Liver (tissue), 8 donors: ENCODE measurements at regions not wholly inside any gene's neighbourhood (a gene's known extent, or its start where the extent isn't known, plus 50 kb on each side); places are given as distances from the start of the nearest gene placed in this dataset.
A peak's percentile ranks its signal among the peaks of the same experiment; 100 is the strongest.

Experiments used
- DNase-seq: peaks from one replicate; pipeline ENCODE4 v3.0.0-alpha.2; 2017; ENCODE audit warnings: low spot score
- H3K27ac ChIP-seq, 2 donors: one replicate each; pipeline ENCODE4 v1.7.0; 2013; ENCODE audit warnings: inconsistent platforms in 2 of 2, low read length in 2 of 2, control low read depth in 1 of 2, low read depth in 1 of 2, mild to moderate bottlenecking in 1 of 2
- H3K27me3 ChIP-seq, 4 donors: one replicate each; pipeline versions ENCODE4 v1.6.1 to v1.7.0; 2013; ENCODE audit warnings: low read length in 3 of 4, inconsistent platforms in 1 of 4, mild to moderate bottlenecking in 1 of 4, moderate library complexity in 1 of 4; ENCODE audit not compliant: control insufficient read depth in 4 of 4, insufficient read depth in 4 of 4
- H3K36me3 ChIP-seq, 4 donors: one replicate each; pipeline versions ENCODE4 v1.6.1 to v1.7.0; 2013; ENCODE audit warnings: low read length in 3 of 4, mild to moderate bottlenecking in 3 of 4, low read depth in 1 of 4, moderate library complexity in 1 of 4; ENCODE audit not compliant: control insufficient read depth in 4 of 4, insufficient read depth in 3 of 4
- H3K4me1 ChIP-seq, 4 donors: one replicate each; pipeline versions ENCODE4 v1.6.1 to v1.7.0; 2013; ENCODE audit warnings: low read length in 3 of 4, mild to moderate bottlenecking in 3 of 4, moderate library complexity in 1 of 4; ENCODE audit not compliant: control insufficient read depth in 4 of 4, insufficient read depth in 4 of 4
- H3K4me3 ChIP-seq, 3 donors: one replicate each; pipeline versions ENCODE4 v1.6.1 to v1.7.0; 2013; ENCODE audit warnings: low read length in 3 of 3, control low read depth in 1 of 3, low read depth in 1 of 3, mild to moderate bottlenecking in 1 of 3
- H3K9ac ChIP-seq, 2 donors: one replicate each; pipeline ENCODE4 v1.7.0; 2013; ENCODE audit warnings: low read length in 2 of 2, mild to moderate bottlenecking in 2 of 2, moderate library complexity in 2 of 2, control low read depth in 1 of 2, low read depth in 1 of 2
- H3K9me3 ChIP-seq, 4 donors: one replicate each; pipeline versions ENCODE4 v1.6.1 to v1.7.0; 2013; ENCODE audit warnings: low read length in 3 of 4; ENCODE audit not compliant: control insufficient read depth in 4 of 4
- ATF3 ChIP-seq: IDR thresholded peaks from 2 replicates; pipeline ENCODE4 v1.6.1; 2016; ENCODE audit warnings: antibody characterized with exemption
- CTCF ChIP-seq: fragments of 150-350 bp; IDR thresholded peaks from 2 replicates; pipeline ENCODE4 v1.5.1; 2017; ENCODE audit warnings: improper control_type of control experiment, low read depth, low read length; ENCODE audit not compliant: missing input control
- EGR1 ChIP-seq, 2 donors: IDR thresholded peaks; 2 replicates each; pipeline ENCODE4 v1.6.1; 2016 to 2018; ENCODE audit warnings: antibody characterized with exemption in 2 of 2, low read depth in 2 of 2
- FOXA1 ChIP-seq: IDR thresholded peaks from 2 replicates; pipeline ENCODE4 v1.6.1; 2016; ENCODE audit warnings: antibody characterized with exemption
- FOXA2 ChIP-seq: IDR thresholded peaks from 2 replicates; pipeline ENCODE4 v1.6.1; 2016; ENCODE audit warnings: antibody characterized with exemption
- GABPA ChIP-seq, 2 donors: IDR thresholded peaks in 1 of 2; conservative IDR thresholded peaks in 1 of 2; 2 replicates each; pipeline ENCODE4 v1.6.1; 2016; ENCODE audit warnings: antibody characterized with exemption in 2 of 2, mild to moderate bottlenecking in 1 of 2, moderate library complexity in 1 of 2
- HNF4A ChIP-seq, 2 donors: conservative IDR thresholded peaks; 2 replicates each; pipeline ENCODE4 v1.6.1; 2016; ENCODE audit warnings: antibody characterized with exemption in 2 of 2, mild to moderate bottlenecking in 2 of 2
- JUND ChIP-seq, 2 donors: IDR thresholded peaks; 2 replicates each; pipeline ENCODE4 v1.6.1; 2016; ENCODE audit warnings: antibody characterized with exemption in 2 of 2
- MAX ChIP-seq: IDR thresholded peaks from 2 replicates; pipeline ENCODE4 v1.6.1; 2016; ENCODE audit warnings: antibody characterized with exemption
- NR2F2 ChIP-seq: IDR thresholded peaks from 2 replicates; pipeline ENCODE4 v1.6.1; 2016; ENCODE audit warnings: antibody characterized with exemption
- RAD21 ChIP-seq, 2 donors: IDR thresholded peaks; 2 replicates each; pipeline ENCODE4 v1.6.1; 2016; ENCODE audit warnings: antibody characterized with exemption in 2 of 2, mild to moderate bottlenecking in 2 of 2
- REST ChIP-seq: IDR thresholded peaks from 2 replicates; pipeline ENCODE4 v1.6.1; 2016; ENCODE audit warnings: antibody characterized with exemption, mild to moderate bottlenecking
- RXRA ChIP-seq, 2 donors: IDR thresholded peaks; 2 replicates each; pipeline ENCODE4 v1.6.1; 2017 to 2018; ENCODE audit warnings: antibody characterized with exemption in 2 of 2, mild to moderate bottlenecking in 1 of 2
- SP1 ChIP-seq: IDR thresholded peaks from 2 replicates; pipeline ENCODE4 v1.6.1; 2018; ENCODE audit warnings: antibody characterized with exemption, mild to moderate bottlenecking
- TAF1 ChIP-seq: conservative IDR thresholded peaks from 2 replicates; pipeline ENCODE4 v1.6.1; 2016; ENCODE audit warnings: antibody characterized with exemption, mild to moderate bottlenecking
- YY1 ChIP-seq: IDR thresholded peaks from 2 replicates; pipeline ENCODE4 v1.6.1; 2016; ENCODE audit warnings: antibody characterized with exemption, mild to moderate bottlenecking
- ZBTB33 ChIP-seq: IDR thresholded peaks from 2 replicates; pipeline ENCODE4 v1.6.1; 2016; ENCODE audit warnings: antibody characterized with exemption
- WGBS: extraction: QIAGEN DNeasy Blood & Tissue Kit; methylation state at CpG from one replicate; pipeline ENCODE4 v1.1.7; 2013; 5-methylcytosine and 5-hydroxymethylcytosine counted together
- donor health status: healthy.
- donor health status: healthy.
- donor health status: healthy.
- donor health status: healthy.
- donor health status: healthy.

- 77% methylated on average over 8 of the region's 8 CpGs for WGBS
- no peaks in the 10 kb centered on the region for H3K9me3 ChIP-seq
- peaks cover 4 to 32% (median 18%) of the 10 kb centered on the region in 4 donors for H3K4me1 ChIP-seq
Measured at GRCh38 chr9:110125763-110126351, 82.1 kb downstream of the C9orf152 start.

More at GRCh38 chr9:110125763-110126351, 82.1 kb downstream of the C9orf152 start:
- no peaks in the 10 kb centered on the region for H3K27me3 ChIP-seq
- DNase-seq = no peak
- H3K4me3 ChIP-seq = no peak overlapping the region
- H3K9ac ChIP-seq = no peak overlapping the region
- TF ChIP-seq JUND (IDR thresholded peaks at IDR 0.05) (no peak), NR2F2 (no peak), ZBTB33 (no peak), GABPA (IDR thresholded peaks at IDR 0.05 in 1 of 2, conservative IDR thresholded peaks at IDR 0.05 in 1 of 2) (no peak), HNF4A (conservative IDR thresholded peaks at IDR 0.05) (no peak), FOXA1 (no peak), MAX (no peak), FOXA2 (no peak), TAF1 (no peak), ATF3 (no peak), RXRA (IDR thresholded peaks at IDR 0.05) (no peak), SP1 (no peak), EGR1 (IDR thresholded peaks at IDR 0.05; ENCODE audit: low read depth in 2 of 2) (no peak), RAD21 (IDR thresholded peaks at IDR 0.05) (no peak), CTCF (no peak), REST (no peak), YY1 (no peak)
- no peaks in the 10 kb centered on the region for H3K36me3 ChIP-seq
- H3K27ac ChIP-seq = peak overlapping the region; percentile 31 to 45
